ENCODE measurements at regions not wholly inside any gene's neighbourhood (a gene's known extent, or its start where the extent isn't known, plus 50 kb on each side); places are given as distances from the start of the nearest gene placed in this dataset.

GRCh38 chr6:170172392-170172791, 118.5 kb downstream of the DLL1 start:
- TF ChIP-seq CTCF (IDR thresholded peaks at IDR 0.05; ENCODE audit: borderline replicate concordance, extremely low read depth, low read length, poor library complexity, severe bottlenecking) (no peak), EZH2 (IDR thresholded peaks at IDR 0.05; ENCODE audit: borderline replicate concordance, low read depth, low read length, severe bottlenecking) (no peak)

All from DND-41 (cell line).